ENCODE measurements at regions not wholly inside any gene's neighbourhood (a gene's known extent, or its start where the extent isn't known, plus 50 kb on each side); places are given as distances from the start of the nearest gene placed in this dataset.

DNA sequence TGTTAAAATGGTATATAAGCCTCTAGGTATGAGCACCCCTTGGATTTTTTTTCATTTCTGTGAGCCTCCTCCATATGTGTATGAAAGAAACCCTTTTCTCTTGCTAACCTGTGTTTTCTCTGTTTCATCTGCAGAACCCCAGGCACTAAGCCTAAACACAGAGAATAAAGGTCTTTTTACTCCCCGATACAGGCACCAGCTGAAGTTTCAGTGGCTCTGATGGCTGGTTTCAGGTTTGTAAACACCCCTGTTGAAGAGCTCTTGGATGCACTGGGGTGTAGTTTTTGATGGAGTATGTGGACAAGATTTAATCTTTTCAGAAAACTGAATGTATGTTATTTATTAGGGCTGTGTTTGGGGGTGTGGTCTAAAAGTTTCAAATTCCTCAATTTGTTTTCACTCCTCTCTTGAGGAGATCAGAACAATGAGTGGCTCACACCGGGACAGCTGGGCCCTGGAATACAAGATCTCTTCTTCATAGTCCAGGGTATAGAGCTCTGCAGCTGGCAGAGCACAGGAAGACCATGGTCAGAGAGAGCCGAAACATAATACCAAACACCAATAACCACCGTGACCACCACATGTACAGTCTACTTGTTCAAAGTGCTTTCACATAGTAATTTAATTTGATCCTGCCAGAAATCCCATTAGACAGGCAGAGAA lies 50.2 kb upstream of the VTCN1 start:
- TF ChIP-seq POLR2AphosphoS5 (IDR thresholded peaks at IDR 0.05), result no peak
- TF ChIP-seq, protein P1, sequence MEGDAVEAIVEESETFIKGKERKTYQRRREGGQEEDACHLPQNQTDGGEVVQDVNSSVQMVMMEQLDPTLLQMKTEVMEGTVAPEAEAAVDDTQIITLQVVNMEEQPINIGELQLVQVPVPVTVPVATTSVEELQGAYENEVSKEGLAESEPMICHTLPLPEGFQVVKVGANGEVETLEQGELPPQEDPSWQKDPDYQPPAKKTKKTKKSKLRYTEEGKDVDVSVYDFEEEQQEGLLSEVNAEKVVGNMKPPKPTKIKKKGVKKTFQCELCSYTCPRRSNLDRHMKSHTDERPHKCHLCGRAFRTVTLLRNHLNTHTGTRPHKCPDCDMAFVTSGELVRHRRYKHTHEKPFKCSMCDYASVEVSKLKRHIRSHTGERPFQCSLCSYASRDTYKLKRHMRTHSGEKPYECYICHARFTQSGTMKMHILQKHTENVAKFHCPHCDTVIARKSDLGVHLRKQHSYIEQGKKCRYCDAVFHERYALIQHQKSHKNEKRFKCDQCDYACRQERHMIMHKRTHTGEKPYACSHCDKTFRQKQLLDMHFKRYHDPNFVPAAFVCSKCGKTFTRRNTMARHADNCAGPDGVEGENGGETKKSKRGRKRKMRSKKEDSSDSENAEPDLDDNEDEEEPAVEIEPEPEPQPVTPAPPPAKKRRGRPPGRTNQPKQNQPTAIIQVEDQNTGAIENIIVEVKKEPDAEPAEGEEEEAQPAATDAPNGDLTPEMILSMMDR (IDR thresholded peaks at IDR 0.05), result no peak
- no peak for TF ChIP-seq POLR2A (IDR thresholded peaks at IDR 0.05; ENCODE audit: low read depth)
- TF ChIP-seq EP300 (IDR thresholded peaks at IDR 0.05), result no peak

Data from esophagus muscularis mucosa (tissue), 4 donors.